HG03442 (cell line): ENCODE measurements at regions not wholly inside any gene's neighbourhood (a gene's known extent, or its start where the extent isn't known, plus 50 kb on each side); places are given as distances from the start of the nearest gene placed in this dataset.
"Not testable (repeated sequence)": the region's sequence is repeated elsewhere in the genome, so short reads cannot be mapped to it uniquely, and the experiment has no call there.

Experiments
- ATAC-seq: cut with Tn5 transposase; IDR thresholded peaks from one replicate; pipeline ENCODE4 v1.9.1; 2021; ENCODE audit warnings: mild to moderate bottlenecking, moderate library complexity; ENCODE audit not compliant: unreplicated experiment

- no peak for ATAC-seq
Measured at GRCh38 chr7:153070141-153070540, 310.6 kb downstream of the ACTR3B start.

- ATAC-seq = no peak
Measured at GRCh38 chr7:153072806-153073205, 313.3 kb downstream of the ACTR3B start.

GRCh38 chr7:153076289-153076688, 316.7 kb downstream of the ACTR3B start:
- ATAC-seq = not testable (repeated sequence)

GRCh38 chr7:153081496-153081895, 321.9 kb downstream of the ACTR3B start:
- no peak for ATAC-seq

- no peak for ATAC-seq
Measured at GRCh38 chr7:153084278-153084677, 324.7 kb downstream of the ACTR3B start.

- ATAC-seq = no peak
Measured at GRCh38 chr7:153087498-153087897, 327.9 kb downstream of the ACTR3B start.

GRCh38 chr7:153088601-153089000, 329.0 kb downstream of the ACTR3B start:
- ATAC-seq = no peak

GRCh38 chr7:153090209-153090608, 330.7 kb downstream of the ACTR3B start:
- ATAC-seq = no peak

- no peak for ATAC-seq
Measured at GRCh38 chr7:153090764-153091163, 331.2 kb downstream of the ACTR3B start.

- ATAC-seq = no peak
Measured at GRCh38 chr7:153091477-153091876, 331.9 kb downstream of the ACTR3B start.

- ATAC-seq = no peak
Measured at GRCh38 chr7:153097511-153098201, 338.1 kb downstream of the ACTR3B start.

GRCh38 chr7:153099235-153099634, 339.7 kb downstream of the ACTR3B start:
- no peak for ATAC-seq

- ATAC-seq = no peak
Measured at GRCh38 chr7:153100691-153101237, 341.2 kb downstream of the ACTR3B start.

- no peak for ATAC-seq
Measured at GRCh38 chr7:153103202-153103601, 343.6 kb downstream of the ACTR3B start.

- ATAC-seq = no peak
Measured at GRCh38 chr7:153107826-153108225, 348.3 kb downstream of the ACTR3B start.

GRCh38 chr7:153109566-153109965, 350.0 kb downstream of the ACTR3B start:
- ATAC-seq = no peak

- ATAC-seq = no peak
Measured at GRCh38 chr7:153110606-153111005, 351.1 kb downstream of the ACTR3B start.

- ATAC-seq = not testable (repeated sequence)
Measured at GRCh38 chr7:153122255-153122654, 362.7 kb downstream of the ACTR3B start.

- ATAC-seq = no peak
Measured at GRCh38 chr7:153130052-153130451, 370.5 kb downstream of the ACTR3B start.

- ATAC-seq = no peak
Measured at GRCh38 chr7:153151766-153152165, 392.2 kb downstream of the ACTR3B start.

GRCh38 chr7:153152801-153153422, 393.4 kb downstream of the ACTR3B start:
- ATAC-seq = no peak

- ATAC-seq = no peak
Measured at GRCh38 chr7:153158149-153158548, 398.6 kb downstream of the ACTR3B start.
